K562 (cell line): ENCODE measurements at regions not wholly inside any gene's neighbourhood (a gene's known extent, or its start where the extent isn't known, plus 50 kb on each side); places are given as distances from the start of the nearest gene placed in this dataset.

Experiments
- ATAC-seq: fragments of 200-7000 bp; cut with Tn5 transposase; 3 replicates; pipeline ENCODE4 v1.9.1; 2020; ENCODE audit warnings: moderate library complexity
- BruUV-seq: library from RNA; stranded (reverse); fragments of 400-500 nt; replicated peaks from 2 replicates; lab custom pipeline; 2021; lab: Mats Ljungman, UMichigan
- CTCF ChIA-PET: fragments of 300-600 bp; formaldehyde crosslinking; extraction: SDS; loops from one replicate; lab custom pipeline; 2021; ENCODE audit warnings: low intra/inter-chr PET ratio; lab: Yijun Ruan, JAX
- POLR2A ChIA-PET: fragments of 300-600, 350-650 bp; sonication (Branson Sonifier 250); formaldehyde crosslinking; extraction: SDS; loops from one replicate; lab custom pipeline; 2021; ENCODE audit warnings: antibody characterized with exemption, inconsistent platforms; lab: Yijun Ruan, JAX
- DNase-seq, 4 experiments: peaks; one replicate each; pipeline versions ENCODE4 v3.0.0 to v3.0.0-alpha.2; 2011 to 2018; ENCODE audit warnings: low spot score in 3 of 4, mixed read lengths in 3 of 4; ENCODE audit errors: extremely low read depth in 1 of 4
- FAIRE-seq: peaks from 2 replicates; lab custom pipeline; 2011; peaks lifted over from hg19 to GRCh38; lab: Jason Lieb, UNC
- H2AFZ ChIP-seq: 2 replicates; pipeline ENCODE4 v1.6.0; 2011; ENCODE audit warnings: low read depth, low read length, control low read depth, inconsistent platforms
- H3K27ac ChIP-seq: fragments of 200-600 bp; 3 replicates; pipeline ENCODE4 v1.8.0; 2011; ENCODE audit warnings: low read depth, mild to moderate bottlenecking, control low read depth, inconsistent platforms, low read length, moderate library complexity, mixed read lengths; ENCODE audit errors: extremely low read depth
- H3K27me3 ChIP-seq, 2 experiments: fragments of 300-600 bp in 1 of 2; 2 replicates in 1 of 2; 3 replicates in 1 of 2; pipeline versions ENCODE4 v1.6.0 to v1.8.0; 2011; ENCODE audit warnings: inconsistent platforms in 2 of 2, low read length in 2 of 2, mild to moderate bottlenecking in 1 of 2, mixed read lengths in 1 of 2, moderate library complexity in 1 of 2; ENCODE audit not compliant: control insufficient read depth in 2 of 2, insufficient read depth in 2 of 2
- H3K36me3 ChIP-seq: fragments of 300-600 bp; 3 replicates; pipeline ENCODE4 v1.8.0; 2011; ENCODE audit warnings: mild to moderate bottlenecking, low read length, inconsistent platforms; ENCODE audit not compliant: control insufficient read depth, insufficient read depth
- H3K4me1 ChIP-seq, 2 experiments: fragments of 200-600 bp in 1 of 2; replicated peaks in 1 of 2; 2 replicates in 1 of 2; 3 replicates in 1 of 2; pipeline versions ENCODE4 v1.5.1 to v1.8.0; 2011; ENCODE audit warnings: inconsistent platforms in 2 of 2, low read length in 2 of 2, mild to moderate bottlenecking in 1 of 2, mixed read lengths in 1 of 2, moderate library complexity in 1 of 2; ENCODE audit not compliant: control insufficient read depth in 2 of 2, insufficient read depth in 2 of 2
- H3K4me2 ChIP-seq: 2 replicates; pipeline ENCODE4 v1.6.1; 2011; ENCODE audit warnings: low read length, control low read depth, inconsistent platforms, mixed read lengths; ENCODE audit not compliant: insufficient read depth
- H3K4me3 ChIP-seq: fragments of 200-600 bp; sonication (generic), shearing (Covaris generic); 2 replicates; pipeline ENCODE4 v1.5.1; 2016; ENCODE audit warnings: control low read depth, inconsistent platforms
- H3K79me2 ChIP-seq: fragments of 200-600 bp; 3 replicates; pipeline ENCODE4 v1.8.0; 2011; ENCODE audit warnings: low read length, inconsistent platforms; ENCODE audit not compliant: control insufficient read depth, insufficient read depth
- H3K9ac ChIP-seq, 2 experiments: 2 replicates each; pipeline versions ENCODE4 v1.6.0 to v1.6.1; 2011; ENCODE audit warnings: low read depth in 2 of 2, low read length in 2 of 2, control low read depth in 1 of 2, inconsistent platforms in 1 of 2, mild to moderate bottlenecking in 1 of 2, mixed read lengths in 1 of 2; ENCODE audit not compliant: insufficient read depth in 1 of 2
- H3K9me1 ChIP-seq: one replicate; pipeline ENCODE4 v1.6.0; 2011; ENCODE audit warnings: inconsistent platforms, mild to moderate bottlenecking, low read length, moderate library complexity; ENCODE audit not compliant: control insufficient read depth, insufficient read depth
- H3K9me3 ChIP-seq: replicated peaks from 2 replicates; pipeline ENCODE4 v1.5.1; 2011; ENCODE audit warnings: low read depth, low read length, inconsistent platforms; ENCODE audit not compliant: control insufficient read depth, insufficient read depth
- H4K20me1 ChIP-seq: replicated peaks from 2 replicates; pipeline ENCODE4 v1.6.1; 2011; ENCODE audit warnings: low read length, inconsistent platforms, mixed read lengths; ENCODE audit not compliant: control insufficient read depth, insufficient read depth
- BRD4 ChIP-seq: fragments of 200-600 bp; sonication (generic); IDR thresholded peaks from 2 replicates; pipeline ENCODE4 v1.6.1; 2017; ENCODE audit warnings: inconsistent platforms
- HNRNPH1 ChIP-seq: fragments of 200-400 bp; formaldehyde crosslinking; optimal IDR thresholded peaks from 2 replicates; pipeline ENCODE3; 2017; ENCODE audit warnings: low read depth, mild to moderate bottlenecking, low read length, moderate library complexity
- HNRNPL ChIP-seq: fragments of 200-400 bp; formaldehyde crosslinking; IDR thresholded peaks from 2 replicates; pipeline ENCODE4 v1.6.1; 2017; ENCODE audit warnings: low read depth, mild to moderate bottlenecking, low read length
- IFI16 ChIP-seq: fragments of 250-450 bp; sonication (Bioruptor Pico); IDR thresholded peaks from 2 replicates; pipeline ENCODE4 v2.1.2; 2022; ENCODE audit warnings: mild to moderate bottlenecking, inconsistent platforms
- ZNF282 ChIP-seq: sonication (generic); formaldehyde crosslinking; IDR thresholded peaks from 2 replicates; pipeline ENCODE4 v1.8.1; 2023; ENCODE audit warnings: missing genetic modification reagents
- ZNF57 ChIP-seq: fragments of 450-650 bp; formaldehyde crosslinking; IDR thresholded peaks from 2 replicates; pipeline ENCODE4 v1.4.0; 2020; ENCODE audit warnings: mild to moderate bottlenecking, moderate library complexity
- WGBS: fragments of 100-300 bp; shearing (Covaris generic); methylation state at CpG from one replicate; pipeline ENCODE4 v1.1.6; 2016; ENCODE audit warnings: low coverage, mixed read lengths; ENCODE audit not compliant: insufficient coverage; ENCODE audit errors: missing lambda C conversion rate; 5-methylcytosine and 5-hydroxymethylcytosine counted together
- in situ Hi-C: fragments of 300-500 bp; cut with MboI; formaldehyde crosslinking; loops from 4 replicates; pipeline ENCODE4 v1.15.0; 2018; ENCODE audit warnings: inconsistent platforms, mixed read lengths
- intact Hi-C: fragments of 100-400 bp; cut with micrococcal nuclease; formaldehyde crosslinking; loops from 2 replicates; pipeline ENCODE4 v1.14.2; 2022
- TF ChIP-seq, protein P1 (sequence below): fragments of 450-650 bp; formaldehyde crosslinking; IDR thresholded peaks from 2 replicates; pipeline ENCODE4 v1.4.0; 2020; ENCODE audit warnings: mild to moderate bottlenecking, moderate library complexity
- TF ChIP-seq, protein P2 (sequence below), 2 experiments: fragments of 450-650 bp; conservative IDR thresholded peaks; 2 replicates each; pipeline ENCODE4 v1.6.1; 2017; ENCODE audit warnings: mild to moderate bottlenecking in 2 of 2, moderate library complexity in 2 of 2
- TF ChIP-seq, protein P3 (sequence below): sonication (generic); formaldehyde crosslinking; IDR thresholded peaks from 2 replicates; pipeline ENCODE4 v1.8.0; 2023; ENCODE audit warnings: missing genetic modification reagents, mild to moderate bottlenecking, borderline replicate concordance
- TF ChIP-seq, protein P4 (sequence below), 2 experiments: IDR thresholded peaks in 1 of 2; conservative IDR thresholded peaks in 1 of 2; 2 replicates each; pipeline ENCODE4 v1.6.1; 2016; ENCODE audit warnings: low read depth in 2 of 2, mild to moderate bottlenecking in 1 of 2, missing compliant biosample characterization in 1 of 2, missing genetic modification characterization in 1 of 2, moderate library complexity in 1 of 2

DNA sequence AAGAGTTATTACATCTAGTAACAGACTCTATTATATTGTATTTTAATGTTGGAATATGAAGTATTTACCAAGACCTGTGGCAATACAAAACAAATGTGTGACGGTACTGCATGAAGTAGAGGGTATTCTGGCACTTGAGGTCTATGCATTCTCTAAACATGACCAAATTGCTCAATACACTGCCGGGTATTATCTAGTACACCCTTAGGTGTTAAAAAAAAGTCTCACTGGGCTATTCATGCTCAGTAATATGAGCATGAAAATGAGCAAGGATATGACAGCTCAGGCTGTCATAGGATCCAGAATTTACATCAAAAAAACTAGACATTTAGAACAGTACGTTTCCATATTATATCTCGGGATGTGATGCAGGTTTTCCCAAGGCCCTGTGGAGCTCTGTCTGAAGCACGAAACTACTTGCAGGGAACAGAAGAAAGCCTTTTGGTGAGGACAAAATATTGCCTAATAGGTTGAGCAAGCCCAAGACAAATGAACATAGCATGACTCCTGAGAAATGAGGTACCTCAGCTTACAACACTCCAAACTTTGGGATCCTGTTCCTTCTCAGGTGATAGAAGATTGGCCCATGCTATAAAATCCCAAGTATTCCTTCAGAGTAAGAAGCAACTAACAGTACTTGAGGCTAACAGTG lies 74.1 kb upstream of the MAOA start:
- FAIRE-seq, result no peak
- in situ Hi-C loops, result no loop called here
- TF ChIP-seq BRD4 (no peak), IFI16 (no peak), HNRNPL (no peak), HNRNPH1 (no peak), ZNF282 (CRISPR knock-in tag) (no peak), ZNF57 (CRISPR knock-in tag) (no peak)
- TF ChIP-seq, protein P1, sequence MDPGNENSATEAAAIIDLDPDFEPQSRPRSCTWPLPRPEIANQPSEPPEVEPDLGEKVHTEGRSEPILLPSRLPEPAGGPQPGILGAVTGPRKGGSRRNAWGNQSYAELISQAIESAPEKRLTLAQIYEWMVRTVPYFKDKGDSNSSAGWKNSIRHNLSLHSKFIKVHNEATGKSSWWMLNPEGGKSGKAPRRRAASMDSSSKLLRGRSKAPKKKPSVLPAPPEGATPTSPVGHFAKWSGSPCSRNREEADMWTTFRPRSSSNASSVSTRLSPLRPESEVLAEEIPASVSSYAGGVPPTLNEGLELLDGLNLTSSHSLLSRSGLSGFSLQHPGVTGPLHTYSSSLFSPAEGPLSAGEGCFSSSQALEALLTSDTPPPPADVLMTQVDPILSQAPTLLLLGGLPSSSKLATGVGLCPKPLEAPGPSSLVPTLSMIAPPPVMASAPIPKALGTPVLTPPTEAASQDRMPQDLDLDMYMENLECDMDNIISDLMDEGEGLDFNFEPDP (CRISPR knock-in tag), result no peak
- TF ChIP-seq, protein P2, sequence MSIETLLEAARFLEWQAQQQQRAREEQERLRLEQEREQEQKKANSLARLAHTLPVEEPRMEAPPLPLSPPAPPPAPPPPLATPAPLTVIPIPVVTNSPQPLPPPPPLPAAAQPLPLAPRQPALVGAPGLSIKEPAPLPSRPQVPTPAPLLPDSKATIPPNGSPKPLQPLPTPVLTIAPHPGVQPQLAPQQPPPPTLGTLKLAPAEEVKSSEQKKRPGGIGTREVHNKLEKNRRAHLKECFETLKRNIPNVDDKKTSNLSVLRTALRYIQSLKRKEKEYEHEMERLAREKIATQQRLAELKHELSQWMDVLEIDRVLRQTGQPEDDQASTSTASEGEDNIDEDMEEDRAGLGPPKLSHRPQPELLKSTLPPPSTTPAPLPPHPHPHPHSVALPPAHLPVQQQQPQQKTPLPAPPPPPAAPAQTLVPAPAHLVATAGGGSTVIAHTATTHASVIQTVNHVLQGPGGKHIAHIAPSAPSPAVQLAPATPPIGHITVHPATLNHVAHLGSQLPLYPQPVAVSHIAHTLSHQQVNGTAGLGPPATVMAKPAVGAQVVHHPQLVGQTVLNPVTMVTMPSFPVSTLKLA (conservative IDR thresholded peaks at IDR 0.05), result no peak
- TF ChIP-seq, protein P3, sequence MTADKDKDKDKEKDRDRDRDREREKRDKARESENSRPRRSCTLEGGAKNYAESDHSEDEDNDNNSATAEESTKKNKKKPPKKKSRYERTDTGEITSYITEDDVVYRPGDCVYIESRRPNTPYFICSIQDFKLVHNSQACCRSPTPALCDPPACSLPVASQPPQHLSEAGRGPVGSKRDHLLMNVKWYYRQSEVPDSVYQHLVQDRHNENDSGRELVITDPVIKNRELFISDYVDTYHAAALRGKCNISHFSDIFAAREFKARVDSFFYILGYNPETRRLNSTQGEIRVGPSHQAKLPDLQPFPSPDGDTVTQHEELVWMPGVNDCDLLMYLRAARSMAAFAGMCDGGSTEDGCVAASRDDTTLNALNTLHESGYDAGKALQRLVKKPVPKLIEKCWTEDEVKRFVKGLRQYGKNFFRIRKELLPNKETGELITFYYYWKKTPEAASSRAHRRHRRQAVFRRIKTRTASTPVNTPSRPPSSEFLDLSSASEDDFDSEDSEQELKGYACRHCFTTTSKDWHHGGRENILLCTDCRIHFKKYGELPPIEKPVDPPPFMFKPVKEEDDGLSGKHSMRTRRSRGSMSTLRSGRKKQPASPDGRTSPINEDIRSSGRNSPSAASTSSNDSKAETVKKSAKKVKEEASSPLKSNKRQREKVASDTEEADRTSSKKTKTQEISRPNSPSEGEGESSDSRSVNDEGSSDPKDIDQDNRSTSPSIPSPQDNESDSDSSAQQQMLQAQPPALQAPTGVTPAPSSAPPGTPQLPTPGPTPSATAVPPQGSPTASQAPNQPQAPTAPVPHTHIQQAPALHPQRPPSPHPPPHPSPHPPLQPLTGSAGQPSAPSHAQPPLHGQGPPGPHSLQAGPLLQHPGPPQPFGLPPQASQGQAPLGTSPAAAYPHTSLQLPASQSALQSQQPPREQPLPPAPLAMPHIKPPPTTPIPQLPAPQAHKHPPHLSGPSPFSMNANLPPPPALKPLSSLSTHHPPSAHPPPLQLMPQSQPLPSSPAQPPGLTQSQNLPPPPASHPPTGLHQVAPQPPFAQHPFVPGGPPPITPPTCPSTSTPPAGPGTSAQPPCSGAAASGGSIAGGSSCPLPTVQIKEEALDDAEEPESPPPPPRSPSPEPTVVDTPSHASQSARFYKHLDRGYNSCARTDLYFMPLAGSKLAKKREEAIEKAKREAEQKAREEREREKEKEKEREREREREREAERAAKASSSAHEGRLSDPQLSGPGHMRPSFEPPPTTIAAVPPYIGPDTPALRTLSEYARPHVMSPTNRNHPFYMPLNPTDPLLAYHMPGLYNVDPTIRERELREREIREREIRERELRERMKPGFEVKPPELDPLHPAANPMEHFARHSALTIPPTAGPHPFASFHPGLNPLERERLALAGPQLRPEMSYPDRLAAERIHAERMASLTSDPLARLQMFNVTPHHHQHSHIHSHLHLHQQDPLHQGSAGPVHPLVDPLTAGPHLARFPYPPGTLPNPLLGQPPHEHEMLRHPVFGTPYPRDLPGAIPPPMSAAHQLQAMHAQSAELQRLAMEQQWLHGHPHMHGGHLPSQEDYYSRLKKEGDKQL (CRISPR knock-in tag), result no peak
- TF ChIP-seq, protein P4, sequence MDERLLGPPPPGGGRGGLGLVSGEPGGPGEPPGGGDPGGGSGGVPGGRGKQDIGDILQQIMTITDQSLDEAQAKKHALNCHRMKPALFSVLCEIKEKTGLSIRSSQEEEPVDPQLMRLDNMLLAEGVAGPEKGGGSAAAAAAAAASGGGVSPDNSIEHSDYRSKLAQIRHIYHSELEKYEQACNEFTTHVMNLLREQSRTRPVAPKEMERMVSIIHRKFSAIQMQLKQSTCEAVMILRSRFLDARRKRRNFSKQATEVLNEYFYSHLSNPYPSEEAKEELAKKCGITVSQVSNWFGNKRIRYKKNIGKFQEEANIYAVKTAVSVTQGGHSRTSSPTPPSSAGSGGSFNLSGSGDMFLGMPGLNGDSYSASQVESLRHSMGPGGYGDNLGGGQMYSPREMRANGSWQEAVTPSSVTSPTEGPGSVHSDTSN (CRISPR knock-in tag; IDR thresholded peaks at IDR 0.05; ENCODE audit: low read depth), result no peak
- TF ChIP-seq, protein P4 (tag; conservative IDR thresholded peaks at IDR 0.05; ENCODE audit: low read depth), result no peak

More for the DNA sequence above, 74.1 kb upstream of the MAOA start:
- no peaks in the 10 kb centered on the region for H3K9me1 ChIP-seq
- no peak for ATAC-seq
- H3K79me2 ChIP-seq, result no peaks in the 10 kb centered on the region
- no peak overlapping the region for H3K9ac ChIP-seq
- H3K4me2 ChIP-seq, result no peak overlapping the region
- H3K4me1 ChIP-seq, result no peaks in the 10 kb centered on the region
- H2AFZ ChIP-seq, result no peak overlapping the region
- POLR2A ChIA-PET, result no interaction called here
- H3K27ac ChIP-seq, result no peak overlapping the region
- no peak for DNase-seq
- H3K36me3 ChIP-seq, result no peaks in the 10 kb centered on the region
- H3K9me3 ChIP-seq, result no peaks in the 10 kb centered on the region
- CTCF ChIA-PET, result no interaction called here
- H3K4me3 ChIP-seq, result no peak overlapping the region
- no peaks in the 10 kb centered on the region for H4K20me1 ChIP-seq
- intact Hi-C loops, result no loop called here
- no peaks in the 10 kb centered on the region for H3K27me3 ChIP-seq
- WGBS, result 9% methylated on average over 5 of the region's 5 CpGs
- BruUV-seq, result no TSS peak
